ENCODE measurements at regions not wholly inside any gene's neighbourhood (a gene's known extent, or its start where the extent isn't known, plus 50 kb on each side); places are given as distances from the start of the nearest gene placed in this dataset.

GRCh38 chr4:142925161-142925560, 79.1 kb upstream of the INPP4B start:
- Histone ChIP-seq H2AFZ (ENCODE audit: control insufficient read depth, low read depth, low read length) (no peak overlapping the region), H3K9me3 (replicated peaks; ENCODE audit: control insufficient read depth, insufficient read depth, low read length) (no peaks in the 10 kb centered on the region), H3K4me3 (no peak overlapping the region), H3K36me3 (ENCODE audit: control insufficient read depth in 2 of 2, insufficient read depth in 2 of 2, low read length in 1 of 2) (no peaks in the 10 kb centered on the region), H3K4me1 (ENCODE audit: control insufficient read depth, insufficient read depth, low read length) (no peaks in the 10 kb centered on the region), H3K27ac (ENCODE audit: control insufficient read depth, insufficient read depth) (no peak overlapping the region), H3K79me2 (ENCODE audit: control insufficient read depth, insufficient read depth, low read length) (no peaks in the 10 kb centered on the region), H4K20me1 (ENCODE audit: control insufficient read depth, insufficient read depth) (no peaks in the 10 kb centered on the region), H3K4me2 (ENCODE audit: control insufficient read depth, insufficient read depth) (no peak overlapping the region), H3K9ac (ENCODE audit: control insufficient read depth, insufficient read depth, low read length) (no peak overlapping the region), H3K27me3 (replicated peaks in 1 of 2; ENCODE audit: control insufficient read depth in 2 of 2, insufficient read depth in 2 of 2, low read length in 1 of 2) (no peaks in the 10 kb centered on the region)
- DNase-seq (ENCODE audit: low read depth, low spot score), result no peak
- intact Hi-C loops (cut with micrococcal nuclease; ENCODE audit: unreplicated experiment) (no loop called here), in situ Hi-C loops (cut with MboI) (no loop called here)
- POLR2A ChIA-PET, result no interaction called here
- ATAC-seq, result no peak
- 0% methylated on average over 1 of the region's 1 CpG for WGBS (ENCODE audit: insufficient coverage, insufficient replicate concordance, low lambda C conversion rate, missing lambda C conversion rate)
- CTCF ChIA-PET, result no interaction called here
- no peak for FAIRE-seq
- RAD21 ChIA-PET (ENCODE audit: unreplicated experiment), result no interaction called here
- SMC1A ChIA-PET (ENCODE audit: uncharacterized antibody, unreplicated experiment), result no interaction called here
- TF ChIP-seq BCL3 (IDR thresholded peaks at IDR 0.05; ENCODE audit: borderline replicate concordance, insufficient read depth, low read depth, low read length, poor library complexity, severe bottlenecking), result no peak
- TF ChIP-seq CEBPZ (IDR thresholded peaks at IDR 0.05; ENCODE audit: low read depth, low read length), result no peak
- no TSS peak for BruUV-seq (replicated peaks)

GRCh38 chr4:142927721-142928120, 81.6 kb upstream of the INPP4B start:
- ChIA-PET SMC1A (ENCODE audit: uncharacterized antibody, unreplicated experiment) (no interaction called here), POLR2A (no interaction called here), RAD21 (ENCODE audit: unreplicated experiment) (no interaction called here), CTCF (no interaction called here)
- H3K79me2 ChIP-seq (ENCODE audit: control insufficient read depth, insufficient read depth, low read length), result no peaks in the 10 kb centered on the region
- no peaks in the 10 kb centered on the region for H3K36me3 ChIP-seq (ENCODE audit: control insufficient read depth in 2 of 2, insufficient read depth in 2 of 2, low read length in 1 of 2)
- H3K27ac ChIP-seq (ENCODE audit: control insufficient read depth, insufficient read depth), result no peak overlapping the region
- intact Hi-C loops (cut with micrococcal nuclease; ENCODE audit: unreplicated experiment), result no loop called here
- no peaks in the 10 kb centered on the region for H4K20me1 ChIP-seq (ENCODE audit: control insufficient read depth, insufficient read depth)
- H2AFZ ChIP-seq (ENCODE audit: control insufficient read depth, low read depth, low read length), result no peak overlapping the region
- no peaks in the 10 kb centered on the region for H3K4me1 ChIP-seq (ENCODE audit: control insufficient read depth, insufficient read depth, low read length)
- H3K4me2 ChIP-seq (ENCODE audit: control insufficient read depth, insufficient read depth), result no peak overlapping the region
- H3K9me3 ChIP-seq (replicated peaks; ENCODE audit: control insufficient read depth, insufficient read depth, low read length), result no peaks in the 10 kb centered on the region
- H3K4me3 ChIP-seq, result no peak overlapping the region
- in situ Hi-C loops (cut with MboI), result no loop called here
- no peak for DNase-seq (ENCODE audit: low read depth, low spot score)
- TF ChIP-seq EED (IDR thresholded peaks at IDR 0.05; ENCODE audit: low read depth), result no peak
- no peak for TF ChIP-seq STAT3 (IDR thresholded peaks at IDR 0.05; ENCODE audit: low read depth, low read length)
- TF ChIP-seq NBN (IDR thresholded peaks at IDR 0.05), result no peak
- no peak for TF ChIP-seq IKZF1 (conservative IDR thresholded peaks at IDR 0.05)
- no peak for TF ChIP-seq YY1 (IDR thresholded peaks at IDR 0.05; ENCODE audit: low read depth, low read length)
- no peak for TF ChIP-seq ZNF622 (IDR thresholded peaks at IDR 0.05)
- no peak overlapping the region for H3K9ac ChIP-seq (ENCODE audit: control insufficient read depth, insufficient read depth, low read length)
- no TSS peak for BruUV-seq (replicated peaks)
- ATAC-seq, result no peak
- WGBS (ENCODE audit: insufficient coverage, insufficient replicate concordance, low lambda C conversion rate, missing lambda C conversion rate), result 0% methylated on average over 1 of the region's 1 CpG
- FAIRE-seq, result no peak
- H3K27me3 ChIP-seq (replicated peaks in 1 of 2; ENCODE audit: control insufficient read depth in 2 of 2, insufficient read depth in 2 of 2, low read length in 1 of 2), result no peaks in the 10 kb centered on the region
